Lower leg skin (tissue), 4 donors: ENCODE measurements at regions not wholly inside any gene's neighbourhood (a gene's known extent, or its start where the extent isn't known, plus 50 kb on each side); places are given as distances from the start of the nearest gene placed in this dataset.

Source experiments
- DNase-seq, 2 donors: peaks; one replicate each; pipeline ENCODE4 v3.0.0-alpha.2; 2019; ENCODE audit warnings: low spot score in 2 of 2
- H3K4me3 ChIP-seq: fragments of 200-600 bp; sonication (generic); 2 replicates; pipeline ENCODE4 v1.5.1; 2017; ENCODE audit warnings: mild to moderate bottlenecking, low read depth; ENCODE audit not compliant: poor library complexity, severe bottlenecking
- CTCF ChIP-seq, 3 donors: fragments of 450-650 bp; IDR thresholded peaks; one replicate each; pipeline ENCODE4 v1.5.1; 2016; ENCODE audit warnings: antibody characterized with exemption in 3 of 3, mild to moderate bottlenecking in 3 of 3, moderate library complexity in 2 of 3
- POLR2A ChIP-seq, 2 donors: fragments of 450-650 bp; IDR thresholded peaks; one replicate each; pipeline ENCODE4 v1.6.1; 2016 to 2017; ENCODE audit warnings: antibody characterized with exemption in 2 of 2, mild to moderate bottlenecking in 1 of 2, moderate library complexity in 1 of 2
- WGBS, 2 donors: methylation state at CpG; one replicate each; pipeline ENCODE4 v1.1.5; 2018; 5-methylcytosine and 5-hydroxymethylcytosine counted together
- intact Hi-C: fragments of 100-400 bp; cut with DNase I; formaldehyde crosslinking; loops from one replicate; pipeline ENCODE4 v1.15.0; 2023; ENCODE audit warnings: low total_unique reads
- microRNA counts, 2 donors: library from miRNA; unstranded; fragments of <30 nt; microRNA quantifications; one replicate each; lab custom pipeline; 2016
- microRNA-seq, 2 donors: library from miRNA; unstranded; fragments of <30 nt; microRNA quantifications; one replicate each; pipeline ENCODE4, GENCODE V29; 2016; ENCODE audit warnings: borderline replicate concordance in 2 of 2, borderline number of aligned reads in 1 of 2

GRCh38 chr2:33665039-33665438 lies 65.9 kb upstream of the FAM98A start:
- 86 to 93% methylated on average over 1 of the region's 1 CpG for WGBS, 2 donors
- no peak overlapping the region for H3K4me3 ChIP-seq
- no peak for TF ChIP-seq CTCF (IDR thresholded peaks at IDR 0.05)
- no peak for TF ChIP-seq POLR2A (IDR thresholded peaks at IDR 0.05)
- intact Hi-C loops = no loop called here
- no peak for DNase-seq

GRCh38 chr2:33660416-33661123 lies 61.5 kb upstream of the FAM98A start:
- intact Hi-C loops = no loop called here
- H3K4me3 ChIP-seq = no peak overlapping the region
- DNase-seq = no peak
- TF ChIP-seq POLR2A (IDR thresholded peaks at IDR 0.05) (no peak), CTCF (IDR thresholded peaks at IDR 0.05) (no peak)
- 70 to 77% methylated on average over 10 of the region's 10 CpGs for WGBS, 2 donors

GRCh38 chr2:33655626-33656320 lies 56.7 kb upstream of the FAM98A start:
- intact Hi-C loops = no loop called here
- no peak for TF ChIP-seq CTCF (IDR thresholded peaks at IDR 0.05)
- 64 to 75% methylated on average over 5 of the region's 5 CpGs for WGBS, 2 donors
- H3K4me3 ChIP-seq = no peak overlapping the region
- no peak for DNase-seq

GRCh38 chr2:33652830-33653229 lies 53.7 kb upstream of the FAM98A start:
- intact Hi-C loops = no loop called here
- TF ChIP-seq CTCF (IDR thresholded peaks at IDR 0.05) = no peak
- TF ChIP-seq POLR2A (IDR thresholded peaks at IDR 0.05) = no peak
- H3K4me3 ChIP-seq = no peak overlapping the region
- DNase-seq = no peak
- WGBS, 2 donors = 56 to 72% methylated on average over 1 of the region's 1 CpG

- intact Hi-C loops = no loop called here
- no peak for DNase-seq
- no peak overlapping the region for H3K4me3 ChIP-seq
- TF ChIP-seq POLR2A (IDR thresholded peaks at IDR 0.05) (no peak), CTCF (IDR thresholded peaks at IDR 0.05) (no peak)
- WGBS, 2 donors = 86 to 97% methylated on average over 1 of the region's 1 CpG
Observed at GRCh38 chr2:33650171-33650570, 51.1 kb upstream of the FAM98A start.

MicroRNA genes in the stretch of these regions (microRNA counts, 767-probe panel; counts per million panel counts)
- 0 to 358 counts per million in 2 donors for microRNA hsa-miR-548ad (lab: Ali Mortazavi, UCI)

Small RNAs in the stretch of these regions (microRNA-seq; reads per million reads assigned to microRNA genes)
- 0 reads per million in 2 donors for gene MIR548AD
